ENCODE measurements at regions not wholly inside any gene's neighbourhood (a gene's known extent, or its start where the extent isn't known, plus 50 kb on each side); places are given as distances from the start of the nearest gene placed in this dataset.

DNA sequence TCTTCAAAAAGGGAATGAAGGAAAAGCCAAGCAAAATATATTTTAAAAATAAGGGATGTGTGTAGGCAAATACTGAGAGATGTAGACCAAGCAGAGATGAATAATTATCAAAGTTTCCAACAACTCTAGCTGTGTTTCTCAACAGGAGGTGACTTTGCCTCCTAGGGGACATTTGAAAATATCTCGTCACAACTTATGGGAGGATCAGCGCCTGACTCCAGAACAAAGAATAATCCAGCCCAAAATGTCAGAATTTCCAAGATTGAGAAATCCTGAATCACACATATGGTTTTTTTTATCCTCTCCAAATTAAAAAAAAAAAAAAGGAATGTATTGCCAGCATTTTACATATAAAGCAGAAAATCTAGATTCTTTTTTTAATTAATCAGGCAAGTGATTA, 241.2 kb upstream of the ZFP64 start:
- no peak overlapping the region for H3K4me3 ChIP-seq (replicated peaks in 1 of 4; ENCODE audit: control extremely low read depth in 1 of 4, insufficient read depth in 1 of 4, low read depth in 3 of 4, low read length in 4 of 4)
- H2AFZ ChIP-seq (ENCODE audit: low read length): no peak overlapping the region
- H3K27me3 ChIP-seq (ENCODE audit: control insufficient read depth, insufficient read depth, low read length): no peaks in the 10 kb centered on the region
- no peak for TF ChIP-seq CTCF (conservative IDR thresholded peaks at IDR 0.05 in 1 of 2, IDR thresholded peaks at IDR 0.05 in 1 of 2; ENCODE audit: low read depth in 1 of 2, low read length in 2 of 2)
- no peak for TF ChIP-seq EZH2 (IDR thresholded peaks at IDR 0.05; ENCODE audit: low read length, missing control alignments)
- no peaks in the 10 kb centered on the region for H3K9me3 ChIP-seq (ENCODE audit: control insufficient read depth, insufficient read depth, low read depth, low read length)
- no peaks in the 10 kb centered on the region for H4K20me1 ChIP-seq (ENCODE audit: control insufficient read depth, extremely low read depth, insufficient read depth, low read length)
- no peak for DNase-seq (ENCODE audit: low read depth in 2 of 2)
- H3K79me2 ChIP-seq (ENCODE audit: control insufficient read depth, insufficient read depth, low read length): no peaks in the 10 kb centered on the region
- H3K9ac ChIP-seq (ENCODE audit: insufficient read depth, low read length): no peak overlapping the region
- no peaks in the 10 kb centered on the region for H3K36me3 ChIP-seq (ENCODE audit: control insufficient read depth, insufficient read depth, low read length)
- H3K27ac ChIP-seq (ENCODE audit: insufficient read depth, low read length): no peak overlapping the region
- no peak overlapping the region for H3K4me2 ChIP-seq (ENCODE audit: extremely low read depth, insufficient read depth, low read length)
- no peaks in the 10 kb centered on the region for H3K4me1 ChIP-seq (ENCODE audit: control insufficient read depth, extremely low read depth, insufficient read depth, low read length)

DNA sequence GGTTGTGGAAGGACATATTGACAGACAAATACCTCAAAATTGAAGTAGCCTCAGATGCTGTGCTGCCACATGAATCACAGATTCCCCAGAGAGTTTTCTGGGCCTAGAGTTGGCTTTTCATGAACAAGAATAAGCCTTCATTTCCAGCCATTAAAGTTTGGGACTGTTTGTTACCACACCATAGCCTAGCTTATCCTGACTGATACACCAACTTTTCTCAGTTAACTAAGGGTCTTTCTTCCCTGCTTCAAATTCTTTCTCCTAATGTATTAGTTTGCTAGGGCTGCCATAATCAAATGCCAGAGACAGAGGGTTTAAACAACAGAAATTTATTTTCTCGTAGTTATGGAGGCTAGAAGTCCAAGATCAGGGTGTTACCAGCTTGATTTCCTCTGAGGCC, 237.4 kb upstream of the ZFP64 start:
- no peak for TF ChIP-seq CTCF (conservative IDR thresholded peaks at IDR 0.05 in 1 of 2, IDR thresholded peaks at IDR 0.05 in 1 of 2; ENCODE audit: low read depth in 1 of 2, low read length in 2 of 2)
- no peak for TF ChIP-seq EZH2 (IDR thresholded peaks at IDR 0.05; ENCODE audit: low read length, missing control alignments)
- DNase-seq (ENCODE audit: low read depth in 2 of 2): no peak
- Histone ChIP-seq H3K4me3 (replicated peaks in 1 of 4; ENCODE audit: control extremely low read depth in 1 of 4, insufficient read depth in 1 of 4, low read depth in 3 of 4, low read length in 4 of 4) (no peak overlapping the region), H3K4me1 (ENCODE audit: control insufficient read depth, extremely low read depth, insufficient read depth, low read length) (no peaks in the 10 kb centered on the region), H3K36me3 (ENCODE audit: control insufficient read depth, insufficient read depth, low read length) (no peaks in the 10 kb centered on the region), H2AFZ (ENCODE audit: low read length) (no peak overlapping the region), H3K4me2 (ENCODE audit: extremely low read depth, insufficient read depth, low read length) (no peak overlapping the region), H3K27ac (ENCODE audit: insufficient read depth, low read length) (no peak overlapping the region), H4K20me1 (ENCODE audit: control insufficient read depth, extremely low read depth, insufficient read depth, low read length) (no peaks in the 10 kb centered on the region), H3K79me2 (ENCODE audit: control insufficient read depth, insufficient read depth, low read length) (no peaks in the 10 kb centered on the region), H3K9ac (ENCODE audit: insufficient read depth, low read length) (no peak overlapping the region), H3K9me3 (ENCODE audit: control insufficient read depth, insufficient read depth, low read depth, low read length) (no peaks in the 10 kb centered on the region), H3K27me3 (ENCODE audit: control insufficient read depth, insufficient read depth, low read length) (no peaks in the 10 kb centered on the region)

DNA sequence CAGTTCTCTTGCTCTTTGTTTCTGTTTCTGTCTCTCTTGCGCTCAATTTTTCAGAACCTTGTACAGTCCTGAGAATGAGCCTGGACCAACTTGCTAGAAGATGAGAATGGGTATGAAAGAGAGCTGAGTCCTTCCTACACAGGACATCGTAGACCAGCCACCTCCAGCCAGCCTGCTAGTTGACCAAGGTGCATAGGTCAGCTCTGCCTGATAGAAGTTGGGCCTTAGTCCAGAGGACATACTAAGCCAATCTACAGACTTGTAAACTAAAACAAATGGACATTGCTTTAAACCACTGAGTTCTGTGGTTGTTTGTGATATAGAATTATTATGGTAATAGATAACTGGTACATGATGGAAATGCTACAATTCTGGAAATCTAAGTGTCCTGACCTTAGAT, 236.4 kb upstream of the ZFP64 start:
- DNase-seq (ENCODE audit: low read depth in 2 of 2): no peak
- Histone ChIP-seq H3K4me1 (ENCODE audit: control insufficient read depth, extremely low read depth, insufficient read depth, low read length) (no peaks in the 10 kb centered on the region), H4K20me1 (ENCODE audit: control insufficient read depth, extremely low read depth, insufficient read depth, low read length) (no peaks in the 10 kb centered on the region), H2AFZ (ENCODE audit: low read length) (no peak overlapping the region), H3K9me3 (ENCODE audit: control insufficient read depth, insufficient read depth, low read depth, low read length) (peaks cover 3% of the 10 kb centered on the region), H3K27ac (ENCODE audit: insufficient read depth, low read length) (no peak overlapping the region), H3K4me2 (ENCODE audit: extremely low read depth, insufficient read depth, low read length) (no peak overlapping the region), H3K27me3 (ENCODE audit: control insufficient read depth, insufficient read depth, low read length) (no peaks in the 10 kb centered on the region), H3K79me2 (ENCODE audit: control insufficient read depth, insufficient read depth, low read length) (no peaks in the 10 kb centered on the region), H3K4me3 (replicated peaks in 1 of 4; ENCODE audit: control extremely low read depth in 1 of 4, insufficient read depth in 1 of 4, low read depth in 3 of 4, low read length in 4 of 4) (no peak overlapping the region), H3K9ac (ENCODE audit: insufficient read depth, low read length) (no peak overlapping the region), H3K36me3 (ENCODE audit: control insufficient read depth, insufficient read depth, low read length) (no peaks in the 10 kb centered on the region)
- TF ChIP-seq EZH2 (IDR thresholded peaks at IDR 0.05; ENCODE audit: low read length, missing control alignments) (no peak), CTCF (conservative IDR thresholded peaks at IDR 0.05 in 1 of 2, IDR thresholded peaks at IDR 0.05 in 1 of 2; ENCODE audit: low read depth in 1 of 2, low read length in 2 of 2) (no peak)
